Thyroid gland (tissue), 4 donors: ENCODE measurements at regions not wholly inside any gene's neighbourhood (a gene's known extent, or its start where the extent isn't known, plus 50 kb on each side); places are given as distances from the start of the nearest gene placed in this dataset.

Source experiments
- CTCF ChIP-seq, 6 experiments: fragments of 200-600 bp in 3 of 6; fragments of 450-650 bp in 3 of 6; sonication (generic) in 3 of 6; IDR thresholded peaks; one replicate each; pipeline ENCODE4 v1.5.1; 2016 to 2019; ENCODE audit warnings: antibody characterized with exemption in 6 of 6, mild to moderate bottlenecking in 2 of 6, inconsistent platforms in 1 of 6, moderate library complexity in 1 of 6
- POLR2A ChIP-seq, 2 donors: fragments of 450-650 bp; IDR thresholded peaks; one replicate each; pipeline ENCODE4 v1.6.1; 2017; ENCODE audit warnings: antibody characterized with exemption in 2 of 2, mild to moderate bottlenecking in 2 of 2, moderate library complexity in 1 of 2

- TF ChIP-seq POLR2A (IDR thresholded peaks at IDR 0.05) (no peak), CTCF (IDR thresholded peaks at IDR 0.05) (no peak)
Measured at GRCh38 chrX:85543866-85544265, 164.4 kb upstream of the POF1B start.
